ENCODE measurements at regions not wholly inside any gene's neighbourhood (a gene's known extent, or its start where the extent isn't known, plus 50 kb on each side); places are given as distances from the start of the nearest gene placed in this dataset.

DNA sequence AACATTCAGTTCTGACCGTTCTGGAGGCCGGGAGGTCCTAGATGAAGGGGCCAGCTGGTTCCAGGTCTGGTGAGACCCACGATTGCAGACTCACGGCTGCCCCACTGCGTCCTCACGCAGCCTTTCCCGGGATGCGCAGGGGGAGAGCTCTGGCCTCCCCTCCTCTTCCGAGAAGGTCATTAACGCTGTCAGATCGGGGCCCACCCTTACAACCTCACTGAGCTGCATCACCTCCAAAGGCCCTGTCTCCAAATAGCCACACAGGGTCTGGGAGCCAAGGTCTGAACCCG is 66.6 kb upstream of the PPP1R26 start:
- FAIRE-seq, result no peak

DNA sequence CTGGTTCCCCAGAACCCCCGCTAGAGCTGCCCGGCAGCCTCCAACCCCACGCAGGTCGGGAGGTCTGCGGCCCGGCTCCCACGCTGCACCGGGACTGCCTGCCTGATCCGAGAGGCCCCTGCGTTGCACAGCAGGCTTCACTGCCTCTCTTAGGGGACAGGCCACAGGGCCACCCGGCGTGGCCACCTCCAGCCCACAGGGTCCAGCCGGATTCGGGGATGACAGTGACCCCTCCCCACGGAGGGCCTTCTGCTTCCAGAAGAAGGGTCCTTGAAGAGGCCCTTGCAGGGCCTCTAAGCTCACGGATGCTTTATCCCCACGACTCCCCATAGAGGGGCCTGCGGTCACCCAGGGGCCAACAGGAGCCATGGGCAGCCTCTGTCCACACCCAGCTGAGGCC is 66.1 kb upstream of the PPP1R26 start:
- DNase-seq (ENCODE audit: insufficient read length, low spot score) (no peak), FAIRE-seq (no peak)

More for the DNA sequence above, 66.6 kb upstream of the PPP1R26 start:
- DNase-seq (ENCODE audit: insufficient read length, low spot score), result no peak

DNA sequence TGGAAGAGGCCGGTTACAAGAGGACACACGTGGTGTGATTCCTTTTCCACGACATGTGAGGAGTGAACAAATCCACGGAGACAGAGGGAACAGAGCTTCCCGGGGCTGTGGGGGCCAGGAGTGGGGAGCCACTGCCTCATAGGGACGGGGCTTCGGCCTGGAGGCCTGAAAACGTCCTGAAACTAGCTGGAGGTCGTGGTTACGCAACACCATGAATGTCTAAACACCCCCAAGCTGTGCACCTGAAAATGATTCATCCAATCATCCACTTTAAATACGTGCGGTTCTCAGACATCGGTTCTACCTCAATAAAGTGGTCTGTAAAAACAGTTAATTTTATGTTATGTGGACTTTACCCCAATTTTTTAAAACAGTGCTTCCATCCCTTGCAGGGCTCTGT is 65.3 kb upstream of the PPP1R26 start:
- DNase-seq (ENCODE audit: insufficient read length, low spot score) (no peak), FAIRE-seq (no peak)

DNA sequence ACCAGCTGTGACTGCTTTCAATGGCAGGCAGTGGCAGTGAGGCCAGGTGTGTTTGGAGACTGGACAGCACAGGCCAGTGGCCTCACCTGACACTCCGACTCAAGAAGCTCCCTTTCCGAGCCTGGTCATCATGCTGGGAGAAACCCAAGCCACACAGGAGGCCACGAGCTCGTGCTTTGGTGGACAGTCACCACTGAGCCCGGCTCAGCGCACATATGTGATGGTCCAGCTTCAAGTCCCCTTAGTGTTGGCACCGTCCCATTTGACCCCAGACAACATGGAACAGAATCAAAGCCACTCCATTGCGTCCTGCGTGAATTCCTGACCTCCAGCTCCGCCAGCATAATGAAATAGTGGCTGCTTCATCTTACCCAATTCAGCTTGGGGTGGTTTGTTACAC is 64.0 kb upstream of the PPP1R26 start:
- DNase-seq (ENCODE audit: insufficient read length, low spot score) (no peak), FAIRE-seq (no peak)

DNA sequence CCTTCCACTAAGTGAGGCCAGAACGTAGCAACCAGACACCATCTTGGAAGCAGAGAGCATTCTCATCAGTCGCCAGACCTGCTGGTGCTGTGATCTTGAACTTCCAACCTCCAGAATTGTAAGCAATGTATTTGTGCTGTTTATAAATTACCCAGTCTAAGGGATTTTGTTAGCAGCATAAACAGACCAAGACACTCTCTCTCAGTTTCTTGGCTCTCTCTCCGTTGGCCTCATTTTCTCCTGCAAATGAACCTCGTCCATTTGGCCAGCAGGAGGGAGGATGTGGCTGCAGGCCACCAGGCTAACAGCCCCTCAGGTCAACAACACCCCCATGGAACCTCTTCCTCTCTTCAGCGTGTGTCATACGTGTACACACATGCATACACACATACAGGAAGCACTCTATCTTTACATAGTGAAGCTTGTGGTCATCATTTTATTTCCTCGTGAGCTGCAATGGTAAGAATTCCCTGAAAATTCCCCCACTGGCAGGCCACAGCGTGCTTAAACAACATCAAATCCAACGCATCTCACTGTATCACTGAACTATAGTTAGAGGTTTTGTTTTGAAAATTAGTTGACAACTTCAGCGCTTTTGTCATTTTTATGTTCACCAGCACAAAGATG is 62.8 kb upstream of the PPP1R26 start:
- DNase-seq (ENCODE audit: insufficient read length, low spot score) (no peak), FAIRE-seq (no peak)

DNA sequence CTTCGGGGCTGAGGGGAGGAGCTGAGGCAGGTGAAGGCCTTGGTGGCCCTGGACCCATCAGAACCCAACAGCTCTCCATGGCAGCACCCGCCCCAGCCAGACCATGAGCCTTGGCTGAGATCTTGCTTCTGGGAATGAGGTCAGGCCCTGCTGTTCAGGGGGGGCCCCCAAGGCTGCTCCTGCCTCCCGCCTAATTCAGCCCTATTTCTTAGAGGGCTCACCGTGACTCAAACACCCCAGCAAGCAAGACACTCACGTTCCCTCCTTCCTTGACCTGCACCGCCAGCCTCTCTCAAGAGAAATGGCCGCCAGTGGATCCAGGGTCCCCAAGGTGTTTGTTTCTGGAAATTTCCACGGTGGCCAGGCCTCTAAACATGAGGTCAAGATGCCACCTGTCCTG is 61.4 kb upstream of the PPP1R26 start:
- FAIRE-seq (no peak), DNase-seq (ENCODE audit: insufficient read length, low spot score) (no peak)

DNA sequence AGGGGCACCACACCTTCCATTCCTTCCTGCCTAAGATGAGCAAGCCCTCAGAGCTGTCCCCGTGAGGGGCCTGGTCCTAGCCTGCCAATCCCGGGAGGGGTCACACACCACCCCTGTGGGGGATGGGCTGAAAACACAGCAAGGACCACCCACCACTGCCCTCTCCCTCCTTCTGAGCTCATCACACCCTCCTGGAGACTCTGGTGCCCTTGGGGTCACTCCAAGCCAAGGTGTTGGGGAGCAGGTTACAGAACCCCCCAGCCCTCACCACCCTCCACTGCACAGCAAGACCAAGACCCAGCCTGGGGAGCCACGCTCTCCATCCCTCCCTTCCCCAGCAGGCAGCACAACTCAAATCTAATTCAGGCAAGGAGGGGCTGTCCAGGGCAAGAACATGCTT is 60.5 kb upstream of the PPP1R26 start:
- DNase-seq (ENCODE audit: insufficient read length, low spot score), result no peak
- FAIRE-seq, result no peak

DNA sequence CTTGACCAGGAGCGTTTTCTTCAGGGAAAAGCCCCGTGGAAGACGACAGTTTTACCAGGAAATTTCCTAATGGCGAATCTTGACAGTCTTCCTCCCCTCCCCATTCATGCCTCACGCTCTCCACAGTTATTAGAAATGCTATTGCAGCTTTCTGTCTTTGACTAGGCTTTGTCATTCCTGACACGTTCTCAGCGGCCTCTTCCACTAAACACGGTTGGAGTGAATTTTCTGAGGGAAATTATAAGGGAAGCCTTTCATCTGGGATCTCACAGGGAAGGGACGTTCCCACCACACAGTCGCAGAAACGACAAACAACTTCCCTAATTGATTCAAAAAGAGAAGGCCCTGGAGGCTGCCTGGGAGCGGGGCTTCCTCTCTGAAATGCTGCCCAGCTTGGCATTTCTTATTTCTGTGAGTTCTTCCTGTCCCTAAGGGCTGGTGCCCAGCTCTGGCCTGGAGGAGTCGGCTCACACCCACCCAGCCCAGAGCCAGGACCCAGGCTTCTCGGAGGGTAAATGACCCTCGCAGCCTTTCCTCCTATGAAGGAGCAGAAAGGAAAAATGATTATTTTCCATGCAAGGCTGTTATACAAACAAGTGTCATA is 57.1 kb upstream of the PPP1R26 start:
- DNase-seq (ENCODE audit: insufficient read length, low spot score) (no peak), FAIRE-seq (no peak)

DNA sequence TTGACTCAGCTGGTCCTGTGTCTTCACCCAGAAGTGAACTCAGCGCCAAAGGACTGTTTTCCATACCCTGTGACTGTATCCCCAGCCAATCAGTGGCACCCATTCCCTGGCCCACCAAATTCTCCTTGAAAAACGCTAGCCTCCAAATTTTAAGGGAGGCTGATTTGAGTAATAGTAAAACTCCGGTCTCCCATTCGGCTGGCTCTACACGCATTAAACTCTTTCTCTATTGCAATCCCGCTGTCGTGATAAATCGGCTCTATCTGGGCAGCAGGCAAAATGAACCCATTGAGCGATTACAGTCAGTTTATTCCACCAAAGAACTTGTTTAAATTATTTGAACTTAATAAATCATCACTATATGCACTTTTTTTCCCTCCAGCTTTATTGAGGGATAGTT is 55.9 kb upstream of the PPP1R26 start:
- DNase-seq (ENCODE audit: insufficient read length, low spot score) (no peak), FAIRE-seq (no peak)
